NCI-H774 (cell line): ENCODE measurements at regions not wholly inside any gene's neighbourhood (a gene's known extent, or its start where the extent isn't known, plus 50 kb on each side); places are given as distances from the start of the nearest gene placed in this dataset.
"Not testable (repeated sequence)": the region's sequence is repeated elsewhere in the genome, so short reads cannot be mapped to it uniquely, and the experiment has no call there.

Experiments used
- DNase-seq: peaks from one replicate; lab custom pipeline; 2025; lab: John Stamatoyannopoulos, UW

DNA sequence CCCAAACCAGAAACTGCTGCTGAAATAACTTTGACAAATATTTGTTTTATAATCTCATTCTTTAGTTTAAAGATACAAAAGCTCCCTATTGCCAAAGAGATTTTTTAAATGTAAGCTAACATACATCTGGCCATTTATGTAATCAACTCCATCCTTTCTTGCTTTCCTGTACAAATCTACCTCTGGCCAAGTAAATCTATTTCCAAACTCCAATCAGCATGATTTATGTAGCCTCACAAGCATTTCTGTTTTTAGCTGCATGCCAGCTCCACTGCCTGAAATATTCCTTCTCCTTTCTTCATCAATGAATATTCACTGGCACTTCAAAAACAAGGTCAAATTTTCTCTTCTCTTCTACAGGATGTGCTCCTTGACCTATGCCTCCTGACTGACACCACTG, 80.0 kb downstream of the SHOX2 start:
- DNase-seq = no peak

DNA sequence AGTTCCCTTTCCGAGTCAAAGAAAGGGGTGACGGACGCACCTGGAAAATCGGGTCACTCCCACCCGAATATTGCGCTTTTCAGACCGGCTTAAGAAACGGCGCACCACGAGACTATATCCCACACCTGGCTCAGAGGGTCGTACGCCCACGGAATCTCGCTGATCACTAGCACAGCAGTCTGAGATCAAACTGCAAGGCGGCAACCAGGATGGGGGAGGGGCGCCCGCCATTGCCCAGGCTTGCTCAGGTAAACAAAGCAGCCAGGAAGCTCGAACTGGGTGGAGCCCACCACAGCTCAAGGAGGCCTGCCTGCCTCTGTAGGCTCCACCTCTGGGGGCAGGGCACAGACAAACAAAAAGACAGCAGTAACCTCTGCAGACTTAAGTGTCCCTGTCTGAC, 86.3 kb downstream of the SHOX2 start:
- not testable (repeated sequence) for DNase-seq

- no peak for DNase-seq
Measured at GRCh38 chr3:158018462-158018861, 87.8 kb downstream of the SHOX2 start.

DNA sequence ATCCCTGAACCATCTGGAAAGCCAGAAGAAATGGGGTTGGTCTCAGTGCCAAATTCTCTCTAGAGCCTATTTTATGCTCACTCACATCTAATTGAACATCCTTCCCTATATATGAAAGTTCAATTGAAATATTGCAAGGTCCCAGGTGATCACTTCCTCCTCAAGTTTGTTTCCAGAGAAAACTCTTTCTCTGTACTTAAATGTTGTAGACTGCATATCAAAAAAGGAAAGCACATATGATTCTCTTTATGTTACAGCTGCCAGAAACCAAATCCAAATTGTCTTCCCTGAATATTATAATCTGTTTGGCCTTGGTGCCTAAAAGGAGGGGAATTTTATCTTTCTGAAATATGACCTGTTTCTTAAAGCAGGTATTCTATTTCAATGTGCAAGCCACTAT, 93.3 kb downstream of the SHOX2 start:
- DNase-seq = no peak

DNA sequence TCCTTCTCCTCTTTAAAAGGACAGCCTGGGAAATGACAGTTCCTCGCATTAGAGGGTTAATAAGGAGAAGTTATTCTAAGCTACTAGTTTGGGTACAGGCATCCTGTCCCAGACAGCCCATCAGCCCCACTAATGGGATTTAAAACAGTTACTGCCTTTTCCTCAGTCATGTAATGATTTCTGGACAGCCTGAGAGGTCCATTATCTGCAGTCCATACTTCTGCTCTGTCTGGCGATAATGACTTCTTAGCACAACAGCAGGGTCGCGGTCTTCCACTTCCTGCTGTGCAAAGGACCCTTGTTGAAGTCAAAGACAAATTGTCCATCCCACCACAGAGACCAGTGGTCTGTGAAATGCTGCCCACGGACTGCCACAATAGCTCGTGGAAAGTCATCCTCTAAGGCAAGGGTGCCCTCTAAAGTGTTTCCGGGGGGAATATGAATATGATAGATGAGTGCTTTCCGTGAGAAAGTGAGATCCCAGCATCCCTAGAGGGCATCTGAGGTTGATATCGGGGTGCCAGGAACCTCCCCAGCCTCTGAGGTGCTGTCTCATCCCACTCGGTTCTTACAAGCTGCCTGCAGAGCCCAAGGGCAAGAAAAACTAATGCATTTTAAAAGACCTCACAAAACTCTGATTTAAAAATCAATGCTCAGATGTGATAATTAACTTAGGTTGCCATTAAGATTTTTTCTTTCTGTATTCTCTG, 100.7 kb downstream of the SHOX2 start:
- DNase-seq = no peak

- peak; percentile 79 for DNase-seq
Measured at GRCh38 chr3:157999246-157999645, 107.0 kb downstream of the SHOX2 start.

DNA sequence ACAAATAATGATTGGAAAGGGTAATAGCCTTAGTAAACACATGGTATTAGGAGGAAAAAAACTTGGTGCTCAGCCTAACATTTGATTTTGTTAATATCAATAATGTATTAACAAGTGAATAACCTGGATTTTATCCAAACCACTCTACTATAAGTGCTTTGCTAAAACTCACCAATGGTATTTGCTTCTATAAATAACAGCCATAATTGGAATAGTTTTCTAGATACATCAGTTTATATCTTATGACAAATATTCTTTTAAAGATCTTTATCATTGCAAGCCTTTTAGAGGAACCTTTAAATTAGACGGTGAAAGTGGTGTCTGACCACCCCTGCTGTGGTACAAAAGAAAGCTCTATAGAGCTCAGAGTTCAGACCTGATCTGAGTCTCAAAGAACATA, 123.9 kb downstream of the SHOX2 start:
- no peak for DNase-seq

DNA sequence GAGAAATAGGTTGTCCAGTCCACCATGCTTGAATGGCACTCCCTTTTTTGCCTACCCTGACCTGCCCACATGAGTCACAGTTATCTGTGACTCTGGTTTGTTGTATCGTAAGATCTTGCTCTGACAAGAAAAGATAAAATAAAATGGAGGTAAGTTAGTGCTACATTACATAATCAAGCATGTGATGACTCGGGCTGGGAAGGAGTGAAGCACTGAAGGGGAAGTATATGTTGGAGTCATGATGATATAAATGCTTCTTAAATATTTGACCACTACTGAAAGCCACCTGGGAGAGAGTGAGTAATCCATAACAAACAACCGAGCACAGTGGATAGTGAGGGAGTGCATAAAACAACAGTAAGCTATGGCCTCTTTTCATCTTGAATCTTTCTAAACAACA, 124.4 kb downstream of the SHOX2 start:
- peak; percentile 53 for DNase-seq

DNA sequence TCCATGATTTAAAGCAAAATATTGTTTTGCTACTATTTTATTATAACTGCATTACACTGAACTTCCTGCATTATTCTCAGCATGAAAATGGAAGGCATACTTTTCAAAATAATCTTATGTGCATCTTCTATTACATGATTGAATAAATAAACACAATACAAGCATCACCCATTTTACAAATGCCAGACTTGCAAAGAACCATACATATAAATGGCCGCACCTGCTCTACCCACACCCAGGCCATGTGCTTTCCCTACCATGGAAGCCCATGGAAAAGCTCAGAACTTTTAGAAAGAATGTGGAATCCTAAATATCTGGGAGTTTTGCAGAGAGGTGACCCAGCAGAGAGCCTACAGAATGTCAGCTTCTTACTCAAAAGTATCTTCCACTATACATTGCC, 127.2 kb downstream of the SHOX2 start:
- no peak for DNase-seq

- DNase-seq = no peak
Measured at GRCh38 chr3:157961665-157962064, 144.6 kb downstream of the SHOX2 start.

DNA sequence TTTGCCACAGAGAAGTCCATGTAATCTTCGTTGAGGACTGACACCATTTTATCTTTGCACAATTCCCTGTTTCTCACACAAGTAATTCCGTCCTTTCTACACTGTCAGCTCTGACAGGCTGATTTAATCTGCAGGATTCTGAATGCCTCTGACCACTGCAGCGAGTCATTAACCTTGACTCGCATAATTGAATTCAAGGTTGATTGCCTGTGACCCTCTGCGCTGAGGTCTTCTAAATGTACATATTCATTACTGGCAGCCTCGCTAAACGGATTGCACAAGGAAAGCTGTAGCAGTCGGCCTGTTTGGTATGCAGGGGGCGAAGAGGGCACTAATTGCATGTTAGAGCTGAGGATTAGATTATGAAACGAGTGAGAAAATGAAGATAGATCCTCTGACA, 147.8 kb downstream of the SHOX2 start:
- DNase-seq = no peak

DNA sequence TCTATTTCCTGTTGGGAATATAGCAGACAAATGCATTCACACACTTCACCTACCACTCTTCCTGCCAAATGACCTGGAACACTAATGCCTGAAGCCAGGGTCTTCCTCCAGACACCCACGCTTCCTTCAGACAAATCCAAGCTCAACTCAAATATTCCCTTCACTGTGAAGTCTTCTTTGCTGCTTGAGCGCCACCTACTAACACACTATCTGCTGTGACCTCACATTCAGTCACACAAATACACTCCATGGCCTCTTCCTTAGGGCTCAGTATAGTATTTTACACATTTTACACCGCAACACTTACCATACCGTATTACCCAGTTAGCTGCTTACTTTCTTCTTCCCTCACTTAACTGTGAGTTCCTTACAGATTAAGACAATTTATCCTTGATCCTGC, 149.4 kb downstream of the SHOX2 start:
- no peak for DNase-seq

GRCh38 chr3:157956176-157956575, 150.0 kb downstream of the SHOX2 start:
- no peak for DNase-seq

DNA sequence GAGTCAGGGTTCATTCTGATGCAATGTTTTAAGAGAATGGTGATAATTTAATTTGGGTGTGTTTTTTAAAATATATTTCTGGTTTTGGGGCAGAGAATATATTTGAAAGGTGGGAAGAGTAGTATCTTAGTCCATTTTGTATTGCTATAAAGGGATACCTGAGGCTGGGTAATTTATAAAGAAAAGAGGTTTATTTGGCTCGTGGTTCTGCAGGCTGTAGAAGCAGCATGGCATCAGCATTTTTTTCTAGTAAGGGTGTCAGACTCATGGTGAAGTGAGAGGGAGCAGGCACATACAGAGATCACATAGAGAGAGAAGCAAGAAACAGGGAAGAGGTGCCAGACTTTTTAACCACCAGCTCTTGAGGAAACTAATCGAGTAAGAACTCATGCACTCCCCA, 152.7 kb downstream of the SHOX2 start:
- DNase-seq = no peak

DNA sequence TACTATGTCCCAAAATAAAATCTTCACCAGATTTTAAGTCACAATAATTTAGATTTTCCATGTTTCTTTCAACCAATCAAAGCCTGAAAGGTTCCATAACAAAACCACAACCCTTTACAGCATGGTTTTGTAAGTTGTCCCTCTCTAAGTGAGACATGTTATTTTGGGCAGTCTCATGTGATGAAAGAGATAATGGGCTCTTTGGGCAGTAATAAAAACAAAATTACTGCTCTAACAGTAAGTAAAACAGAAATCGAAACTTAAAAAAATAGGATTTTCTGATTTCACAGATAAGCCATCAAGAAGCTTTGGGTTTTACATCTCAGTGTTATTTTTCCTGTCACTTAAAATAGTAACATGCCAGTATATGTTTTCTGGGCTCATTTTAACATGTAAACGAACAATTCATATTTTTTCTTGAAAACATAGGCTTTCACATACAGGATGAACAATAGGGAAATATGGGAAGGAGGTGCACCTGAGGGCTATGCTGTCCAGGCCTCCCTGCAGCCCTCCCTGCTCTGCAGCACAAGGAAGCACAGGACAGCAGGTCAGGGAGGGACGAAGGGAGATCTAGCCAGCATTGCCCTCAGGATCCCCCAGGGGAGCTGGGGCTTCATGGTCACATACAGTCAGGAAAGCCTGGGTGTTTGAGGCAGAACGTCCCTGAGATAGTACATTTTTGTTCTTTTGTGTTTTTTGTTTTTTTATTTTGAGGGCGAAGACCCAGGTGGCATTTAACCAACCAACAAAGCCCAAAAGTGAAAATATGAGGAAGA, 157.4 kb downstream of the SHOX2 start:
- DNase-seq = no peak

- no peak for DNase-seq
Measured at GRCh38 chr3:157939166-157939565, 167.1 kb downstream of the SHOX2 start.

GRCh38 chr3:157938154-157938779, 168.0 kb downstream of the SHOX2 start:
- DNase-seq = no peak

DNA sequence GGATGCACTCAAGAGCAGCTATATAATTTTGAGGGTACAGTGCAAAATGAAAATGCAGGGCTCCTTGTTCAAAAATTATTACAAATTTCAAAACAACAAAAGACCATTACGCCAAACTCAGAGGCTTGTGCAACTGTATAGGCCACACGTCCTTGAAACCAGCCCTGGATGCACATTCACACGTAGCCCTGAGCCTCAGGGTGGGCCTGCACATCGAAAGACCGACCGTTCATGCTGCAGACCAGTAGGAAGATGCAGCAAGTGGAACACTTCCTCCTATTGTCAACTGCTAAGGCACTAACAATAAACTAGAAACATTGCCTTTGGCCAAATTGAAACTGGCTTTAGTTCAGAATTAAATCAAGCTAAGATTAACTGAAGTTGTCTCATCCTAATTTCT, 174.7 kb downstream of the SHOX2 start:
- DNase-seq = no peak

DNA sequence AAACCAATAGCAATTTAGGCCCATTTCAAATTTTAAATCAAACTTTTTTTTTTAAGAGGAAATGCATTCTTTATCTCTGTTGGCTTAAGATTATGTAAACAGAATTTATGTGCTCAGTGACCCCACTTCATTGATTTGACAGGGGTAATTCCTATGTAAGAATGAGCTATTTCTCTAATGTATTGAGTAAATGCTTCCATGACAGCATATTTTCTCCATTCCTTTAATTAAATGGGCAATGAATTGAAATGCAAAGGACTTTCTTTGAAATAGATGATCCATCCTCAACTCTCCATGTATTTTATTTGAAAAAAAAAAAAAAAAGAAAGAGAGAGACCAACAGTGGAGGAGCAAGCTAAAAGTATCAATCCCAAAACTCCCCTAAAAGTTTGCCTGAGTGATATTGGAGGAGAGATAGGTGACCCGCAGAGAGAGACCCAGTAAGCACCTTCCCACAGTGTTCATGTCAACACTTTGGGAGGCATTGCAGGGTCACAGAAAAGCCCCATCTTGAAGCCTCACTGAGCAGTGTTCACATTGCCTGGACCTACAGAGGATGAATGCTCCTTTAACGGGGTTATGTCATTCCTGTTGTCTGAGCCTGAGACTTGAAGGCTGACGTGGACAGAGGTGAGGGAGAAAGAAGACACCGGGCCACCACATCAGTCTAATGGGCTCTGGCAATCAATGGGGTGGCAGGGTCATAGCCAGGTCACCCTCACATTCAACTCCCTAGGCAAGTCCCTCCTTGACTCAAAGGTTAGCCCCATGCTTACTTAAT, 176.0 kb downstream of the SHOX2 start:
- no peak for DNase-seq

- no peak for DNase-seq
Measured at GRCh38 chr3:157926822-157927221, 179.4 kb downstream of the SHOX2 start.

- no peak for DNase-seq
Measured at GRCh38 chr3:157922614-157923013, 183.6 kb downstream of the SHOX2 start.

DNA sequence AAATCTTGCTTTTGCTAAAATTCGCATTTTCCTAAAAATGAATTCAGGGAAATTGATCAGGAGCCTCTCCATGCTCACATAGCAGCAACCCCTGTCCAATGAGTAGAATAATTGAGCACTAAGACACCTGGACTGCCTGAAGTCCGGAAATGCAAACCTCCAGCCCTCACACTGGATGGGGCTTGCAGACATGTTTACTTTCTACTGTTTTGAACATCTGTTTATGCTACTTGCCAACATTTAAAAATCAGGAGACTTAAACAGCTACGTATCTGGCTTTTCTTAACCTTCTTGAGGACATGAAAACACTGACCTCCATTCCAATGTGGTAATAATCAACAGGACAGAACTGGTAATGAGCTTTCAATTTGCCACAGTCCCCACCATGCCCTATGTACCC, 184.4 kb downstream of the SHOX2 start:
- DNase-seq = peak; percentile 21
